ENCODE measurements at regions not wholly inside any gene's neighbourhood (a gene's known extent, or its start where the extent isn't known, plus 50 kb on each side); places are given as distances from the start of the nearest gene placed in this dataset.
A peak's percentile ranks its signal among the peaks of the same experiment; 100 is the strongest.

GRCh38 chr16:55421226-55421625, 57.8 kb upstream of the MMP2 start:
- ATAC-seq: no peak
- no peak for DNase-seq (ENCODE audit: low spot score)
- intact Hi-C loops (cut with DNase I): no loop called here

GRCh38 chr16:55426865-55427484, 52.0 kb upstream of the MMP2 start:
- DNase-seq (ENCODE audit: low spot score): no peak
- intact Hi-C loops (cut with DNase I): no loop called here
- peak; percentile 84 for ATAC-seq

Measured in sciatic nerve (tissue), 2 donors.